Epithelial cell of esophagus (primary cell): ENCODE measurements at regions not wholly inside any gene's neighbourhood (a gene's known extent, or its start where the extent isn't known, plus 50 kb on each side); places are given as distances from the start of the nearest gene placed in this dataset.
"Not testable (repeated sequence)": the region's sequence is repeated elsewhere in the genome, so short reads cannot be mapped to it uniquely, and the experiment has no call there.

Experiments
- DNase-seq: peaks from one replicate; pipeline ENCODE4 v3.0.0; 2010; ENCODE audit warnings: low read depth
- H3K4me3 ChIP-seq: 2 replicates; pipeline ENCODE4 v1.5.1; 2011; ENCODE audit warnings: mild to moderate bottlenecking, low read length, control low read depth
- CTCF ChIP-seq: IDR thresholded peaks from 2 replicates; pipeline ENCODE4 v1.5.1; 2011; ENCODE audit warnings: low read depth, mild to moderate bottlenecking, low read length, control low read depth, inconsistent platforms; ENCODE audit not compliant: insufficient read depth; ENCODE audit errors: missing control alignments

GRCh38 chr18:39208729-39209128, 1643.1 kb upstream of the CELF4 start:
- no peak for DNase-seq
- no peak overlapping the region for H3K4me3 ChIP-seq
- no peak for TF ChIP-seq CTCF

- TF ChIP-seq CTCF: no peak
- H3K4me3 ChIP-seq: no peak overlapping the region
- no peak for DNase-seq
These were observed 1642.6 kb upstream of the CELF4 start for GRCh38 chr18:39208190-39208589.

- DNase-seq, H3K4me3 ChIP-seq: not testable (repeated sequence)
These were observed 1641.0 kb upstream of the CELF4 start for GRCh38 chr18:39206398-39207103.

GRCh38 chr18:39205565-39206195, 1640.1 kb upstream of the CELF4 start:
- peak; percentile 69 for DNase-seq
- no peak for TF ChIP-seq CTCF
- H3K4me3 ChIP-seq: no peak overlapping the region

GRCh38 chr18:39200153-39200552, 1634.6 kb upstream of the CELF4 start:
- no peak overlapping the region for H3K4me3 ChIP-seq
- DNase-seq: no peak
- TF ChIP-seq CTCF: no peak

GRCh38 chr18:39199231-39199855, 1633.7 kb upstream of the CELF4 start:
- no peak for TF ChIP-seq CTCF
- DNase-seq: no peak
- H3K4me3 ChIP-seq: no peak overlapping the region

GRCh38 chr18:39198376-39198775, 1632.8 kb upstream of the CELF4 start:
- H3K4me3 ChIP-seq: no peak overlapping the region
- TF ChIP-seq CTCF: no peak
- DNase-seq: peak; percentile 86
